IPS-11a (cell line): ENCODE measurements at regions not wholly inside any gene's neighbourhood (a gene's known extent, or its start where the extent isn't known, plus 50 kb on each side); places are given as distances from the start of the nearest gene placed in this dataset.

ENCODE experiments used
- H3K4me3 ChIP-seq: one replicate; pipeline ENCODE4 v1.5.1; 2013; ENCODE audit warnings: low read depth, low read length, control low read depth

DNA sequence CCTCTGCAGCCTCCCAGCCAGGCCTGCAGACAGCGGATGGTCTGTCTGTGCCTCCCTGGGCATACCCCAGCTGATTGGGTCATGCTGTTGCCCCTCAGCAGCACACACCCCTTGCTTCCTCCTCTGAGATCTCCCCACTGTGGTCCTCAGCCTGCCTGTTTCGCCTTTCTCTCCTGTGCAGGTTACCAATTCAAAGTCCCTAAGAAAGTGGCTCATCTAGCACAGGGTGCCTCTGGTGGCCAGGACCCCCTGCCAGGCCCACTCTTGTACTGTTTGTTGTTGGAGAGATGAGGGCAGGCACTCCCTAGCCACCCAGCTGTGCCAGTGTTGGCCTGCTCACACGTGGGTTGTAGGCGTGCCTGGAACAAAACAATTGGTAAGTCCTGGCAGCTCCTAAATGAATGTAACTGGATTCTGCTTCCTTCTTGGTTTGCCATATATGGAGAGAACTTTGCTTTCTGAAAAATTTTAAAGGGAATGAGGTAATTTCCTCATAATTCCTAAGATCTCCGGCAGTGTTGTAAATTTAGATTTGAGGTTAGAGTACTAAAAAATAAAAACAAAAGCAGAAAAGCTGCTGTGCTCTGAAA, 213.2 kb upstream of the IL12A start:
- no peak overlapping the region for H3K4me3 ChIP-seq

GRCh38 chr3:159776779-159777178, 211.9 kb upstream of the IL12A start:
- H3K4me3 ChIP-seq: no peak overlapping the region

- no peak overlapping the region for H3K4me3 ChIP-seq
Observed at GRCh38 chr3:159779883-159780282, 208.8 kb upstream of the IL12A start.

DNA sequence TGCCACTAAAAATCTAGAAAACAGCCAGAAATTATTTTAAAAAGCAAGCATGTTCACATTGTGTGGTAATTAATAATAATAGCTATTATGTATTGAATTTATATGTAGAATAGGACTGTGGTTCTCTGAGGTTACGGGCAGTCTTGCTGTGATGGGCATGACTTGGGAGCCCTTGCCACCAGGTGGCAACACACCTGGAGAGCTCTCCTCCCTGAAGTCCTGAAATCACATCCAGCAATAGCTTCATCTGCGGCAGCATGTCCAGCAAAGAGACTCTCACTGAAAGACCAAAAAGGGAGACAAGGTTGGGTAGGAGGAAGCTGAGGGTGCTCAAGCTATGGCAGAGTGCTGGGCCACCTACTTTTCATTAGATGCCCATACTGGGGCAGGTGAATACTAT, 206.8 kb upstream of the IL12A start:
- no peak overlapping the region for H3K4me3 ChIP-seq

DNA sequence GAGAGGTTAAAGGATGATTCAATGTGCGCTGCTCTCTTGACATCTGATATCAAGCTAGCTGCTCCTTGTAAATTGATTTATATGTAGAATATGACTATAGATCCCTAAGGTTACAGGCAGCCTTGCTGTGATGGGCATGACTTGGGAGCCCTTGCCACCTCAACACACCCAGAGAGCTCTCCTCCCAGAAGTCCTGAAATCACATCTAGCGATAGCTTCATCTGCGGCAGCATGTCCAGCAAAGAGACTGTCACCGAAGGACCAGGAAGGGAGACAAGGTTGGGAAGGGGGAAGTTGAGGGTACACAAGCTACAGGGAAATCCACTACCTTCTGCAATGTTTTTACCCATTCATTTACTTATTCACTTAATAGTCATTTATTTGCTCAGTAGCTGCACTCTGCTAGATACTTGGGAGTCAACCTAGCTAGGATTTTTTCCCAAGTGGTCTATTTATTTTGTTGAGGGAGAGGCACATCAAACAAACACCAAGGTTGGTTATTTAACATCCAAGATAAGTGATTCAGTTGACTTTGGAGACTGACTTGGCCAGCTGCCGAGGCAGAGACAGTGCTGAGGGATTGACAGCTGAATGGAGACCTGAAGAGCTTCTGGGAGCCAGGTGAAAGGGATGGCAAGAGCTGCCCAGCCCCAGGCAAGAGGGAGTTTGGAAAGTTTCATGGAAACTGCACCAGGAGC, 205.8 kb upstream of the IL12A start:
- H3K4me3 ChIP-seq: no peak overlapping the region

GRCh38 chr3:159783780-159784742, 204.6 kb upstream of the IL12A start:
- no peak overlapping the region for H3K4me3 ChIP-seq

DNA sequence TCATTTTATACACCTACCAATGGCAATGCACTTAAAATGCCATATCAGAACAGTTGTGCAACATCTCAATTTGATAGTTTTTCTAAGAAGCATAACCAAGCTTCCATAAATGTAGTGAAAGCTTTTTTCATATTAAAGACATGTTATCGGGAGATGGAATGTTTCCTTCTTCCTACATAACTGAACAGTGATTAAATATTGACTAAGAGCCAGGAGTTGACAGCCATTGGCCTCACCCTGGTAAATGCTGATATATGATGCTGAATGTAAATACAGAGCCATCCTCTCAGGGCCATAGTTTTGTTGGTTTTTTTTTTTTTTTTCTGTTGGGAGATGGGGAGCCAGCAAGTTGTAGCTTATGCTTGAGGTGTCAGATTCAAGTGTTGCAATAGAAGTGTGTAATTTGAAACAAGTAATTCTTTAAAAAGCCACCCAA, 203.3 kb upstream of the IL12A start:
- no peak overlapping the region for H3K4me3 ChIP-seq

- no peak overlapping the region for H3K4me3 ChIP-seq
Observed at GRCh38 chr3:159786489-159787177, 202.0 kb upstream of the IL12A start.

GRCh38 chr3:159787178-159787574, 201.5 kb upstream of the IL12A start:
- H3K4me3 ChIP-seq: no peak overlapping the region

- H3K4me3 ChIP-seq: no peak overlapping the region
Observed at GRCh38 chr3:159787794-159788205, 200.8 kb upstream of the IL12A start.

- no peak overlapping the region for H3K4me3 ChIP-seq
Observed at GRCh38 chr3:159788291-159788690, 200.3 kb upstream of the IL12A start.

DNA sequence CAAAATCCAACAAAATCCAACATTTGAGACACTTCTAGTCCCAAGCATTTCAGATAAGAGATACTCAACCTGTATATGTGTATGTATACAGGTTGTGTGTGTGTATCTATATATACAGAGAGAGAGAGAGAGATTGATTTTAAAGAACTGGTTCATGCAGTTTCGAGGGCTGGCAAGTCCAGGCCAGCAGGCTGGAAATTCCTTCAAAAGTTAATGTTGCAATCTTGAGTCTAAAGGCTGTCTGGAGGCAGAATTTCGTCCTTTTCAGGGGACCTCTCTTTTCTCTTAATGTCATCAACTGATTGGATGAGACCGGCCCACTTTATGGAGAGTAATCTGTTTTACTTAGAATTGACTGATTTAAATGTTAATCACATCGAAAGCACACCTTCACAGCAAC, 199.6 kb upstream of the IL12A start:
- H3K4me3 ChIP-seq: no peak overlapping the region

GRCh38 chr3:159789742-159790635, 198.6 kb upstream of the IL12A start:
- H3K4me3 ChIP-seq: no peak overlapping the region

GRCh38 chr3:159791336-159791735, 197.3 kb upstream of the IL12A start:
- H3K4me3 ChIP-seq: no peak overlapping the region

- no peak overlapping the region for H3K4me3 ChIP-seq
Observed at GRCh38 chr3:159792070-159792469, 196.6 kb upstream of the IL12A start.

DNA sequence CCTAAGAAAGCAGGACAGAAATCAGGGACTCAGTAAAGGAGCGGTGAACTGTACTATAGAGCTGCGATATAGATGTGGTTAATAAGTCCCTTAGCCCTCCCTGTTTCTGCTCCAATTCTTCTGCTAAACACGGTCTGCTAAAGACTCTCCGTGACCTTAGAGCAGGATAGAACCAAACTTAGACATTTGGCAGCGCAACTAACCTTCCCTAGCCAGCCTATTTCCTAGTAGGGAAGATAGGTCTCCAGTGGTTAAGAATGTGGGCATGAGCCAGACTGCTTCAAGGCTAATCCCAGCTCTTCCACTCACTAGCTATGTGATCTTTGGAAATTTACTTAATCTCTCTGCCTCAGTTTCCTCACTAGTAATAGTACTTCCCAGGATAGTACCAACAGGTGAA, 193.6 kb upstream of the IL12A start:
- H3K4me3 ChIP-seq: no peak overlapping the region

- no peak overlapping the region for H3K4me3 ChIP-seq
Observed at GRCh38 chr3:159795681-159796175, 192.9 kb upstream of the IL12A start.

DNA sequence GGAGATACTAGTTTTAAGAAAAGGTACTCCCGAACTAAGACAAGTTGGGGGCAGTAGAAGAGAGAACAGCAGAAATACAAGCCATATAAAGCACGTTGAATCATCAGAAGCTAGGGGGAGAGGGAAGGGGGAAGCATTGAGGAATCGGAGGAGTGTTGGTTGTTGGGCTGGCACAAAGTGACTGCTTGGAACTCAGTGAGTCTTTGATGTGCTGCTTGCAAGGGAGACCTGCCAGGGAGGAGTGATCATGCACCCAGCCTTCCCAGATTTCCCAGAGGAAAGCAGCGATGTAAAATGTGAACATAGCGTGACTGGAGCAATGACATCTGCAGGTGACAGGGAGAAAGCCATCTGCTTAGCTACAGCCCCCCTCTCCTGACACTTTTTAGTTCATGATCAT, 192.4 kb upstream of the IL12A start:
- no peak overlapping the region for H3K4me3 ChIP-seq

DNA sequence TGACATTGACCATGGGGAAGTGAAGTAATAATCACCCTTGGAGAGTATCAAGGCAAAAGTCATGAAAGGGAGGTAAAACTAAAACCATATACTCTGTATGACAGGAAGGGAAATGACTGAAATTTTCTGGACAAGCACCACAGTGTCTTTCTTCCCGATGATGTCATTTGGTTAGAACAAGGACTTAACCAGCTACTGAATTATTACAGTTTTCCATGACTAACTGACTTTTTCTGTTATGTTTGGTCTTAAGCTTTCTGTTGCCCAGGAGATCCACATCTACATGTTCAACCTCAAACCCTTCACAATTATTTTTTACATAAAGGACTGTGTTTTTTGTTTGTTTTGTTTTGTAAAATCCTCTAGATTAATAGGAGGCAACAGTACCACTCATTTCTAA, 191.9 kb upstream of the IL12A start:
- H3K4me3 ChIP-seq: no peak overlapping the region

DNA sequence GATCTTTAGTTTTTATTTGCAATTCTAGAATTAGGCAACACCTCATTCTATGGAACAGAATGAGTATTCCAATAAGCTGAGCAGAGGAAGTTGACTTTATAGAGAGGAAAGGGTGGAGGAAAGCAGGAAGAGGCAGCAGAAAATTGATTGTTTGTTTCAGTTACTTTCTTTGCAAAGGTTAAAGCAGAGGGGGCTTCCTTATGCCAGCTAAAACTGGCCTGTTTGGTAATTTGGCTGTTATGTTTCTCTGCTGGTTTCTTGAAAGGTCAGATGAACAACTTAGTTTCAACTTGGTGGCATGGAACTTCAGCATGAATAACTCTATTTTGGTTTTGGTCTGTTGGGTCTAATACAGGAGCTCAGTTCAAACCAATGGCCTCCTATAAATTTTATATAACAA, 190.9 kb upstream of the IL12A start:
- no peak overlapping the region for H3K4me3 ChIP-seq
